AG04450 (cell line): ENCODE measurements at regions not wholly inside any gene's neighbourhood (a gene's known extent, or its start where the extent isn't known, plus 50 kb on each side); places are given as distances from the start of the nearest gene placed in this dataset.

Source experiments
- CTCF ChIA-PET: fragments of 300-600, 350-600 bp; formaldehyde crosslinking; extraction: SDS; loops from one replicate; lab custom pipeline; 2022; ENCODE audit warnings: antibody characterized with exemption, inconsistent platforms; lab: Charles Lee
- POLR2A ChIA-PET: fragments of 350-600 bp; formaldehyde crosslinking; extraction: SDS; loops from one replicate; lab custom pipeline; 2021; ENCODE audit warnings: antibody characterized with exemption, inconsistent platforms; lab: Yijun Ruan, JAX
- DNase-seq: peaks from one replicate; pipeline ENCODE4 v3.0.0-alpha.2; 2011; ENCODE audit warnings: low read depth, low spot score
- H3K27ac ChIP-seq: one replicate; pipeline ENCODE4 v1.5.1; 2012; ENCODE audit warnings: low read depth, low read length, control low read depth
- H3K27me3 ChIP-seq: one replicate; pipeline ENCODE4 v1.6.0; 2012; ENCODE audit warnings: low read length; ENCODE audit not compliant: control insufficient read depth, insufficient read depth
- H3K4me3 ChIP-seq: 2 replicates; pipeline ENCODE4 v1.5.1; 2011; ENCODE audit warnings: mild to moderate bottlenecking, low read depth, low read length, control low read depth
- H3K9me3 ChIP-seq: 2 replicates; pipeline ENCODE4 v1.5.1; 2012; ENCODE audit warnings: low read length; ENCODE audit not compliant: control insufficient read depth, insufficient read depth
- CTCF ChIP-seq: IDR thresholded peaks from 2 replicates; pipeline ENCODE4 v1.5.1; 2011; ENCODE audit warnings: low read depth, low read length, control low read depth, inconsistent platforms

DNA sequence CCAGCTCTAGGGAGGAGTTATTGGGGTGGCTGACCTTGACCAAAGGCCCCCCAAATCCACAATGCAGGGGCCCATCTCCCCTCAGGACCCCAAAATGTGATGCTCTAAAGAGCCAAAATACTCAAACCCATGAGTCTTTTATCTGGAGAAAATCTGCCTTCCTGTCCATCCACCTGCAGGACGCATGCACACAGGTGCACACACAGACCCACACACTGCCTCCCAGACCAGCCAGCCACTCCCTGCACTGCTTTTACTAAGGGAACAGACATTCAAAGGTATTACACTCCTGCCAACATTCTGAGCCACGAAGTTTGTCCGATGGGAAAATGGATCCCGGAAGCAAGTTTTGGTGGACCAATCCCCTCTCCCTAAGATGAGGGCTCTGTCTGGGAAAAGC, 76.1 kb upstream of the CDH5 start:
- no peaks in the 10 kb centered on the region for H3K9me3 ChIP-seq
- peaks cover 30% of the 10 kb centered on the region for H3K27me3 ChIP-seq
- CTCF ChIA-PET = no interaction called here
- DNase-seq = no peak
- TF ChIP-seq CTCF = no peak
- no peak overlapping the region for H3K27ac ChIP-seq
- no peak overlapping the region for H3K4me3 ChIP-seq
- POLR2A ChIA-PET = no interaction called here

DNA sequence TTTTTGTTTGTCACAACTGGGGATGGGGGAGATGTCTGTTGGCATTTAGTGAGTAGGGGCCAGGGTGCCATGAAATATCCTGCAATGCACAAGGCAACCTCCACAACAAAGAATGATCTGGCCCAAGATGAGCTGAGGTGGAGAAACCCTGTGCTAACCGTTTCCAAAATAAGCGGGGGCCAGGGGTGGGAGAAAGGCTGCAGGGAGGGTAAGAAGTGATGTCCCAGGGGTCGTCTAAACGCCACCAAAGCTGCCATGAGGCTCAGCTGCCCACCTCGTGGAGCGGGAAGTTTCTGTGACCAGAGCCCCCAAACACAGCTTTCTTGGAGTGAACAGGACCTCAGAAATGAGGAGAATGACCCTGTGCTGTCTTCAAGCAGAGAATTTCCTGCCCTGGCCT, 76.5 kb upstream of the CDH5 start:
- Histone ChIP-seq H3K27ac (no peak overlapping the region), H3K27me3 (peaks cover 30% of the 10 kb centered on the region), H3K4me3 (no peak overlapping the region), H3K9me3 (no peaks in the 10 kb centered on the region)
- ChIA-PET POLR2A (no interaction called here), CTCF (interaction anchor here (0.6 kb wide), 1 partner anchor 30 kb away, joined by 4 read pairs; no protein-coding TSS in a partner anchor)
- TF ChIP-seq CTCF = no peak
- no peak for DNase-seq

DNA sequence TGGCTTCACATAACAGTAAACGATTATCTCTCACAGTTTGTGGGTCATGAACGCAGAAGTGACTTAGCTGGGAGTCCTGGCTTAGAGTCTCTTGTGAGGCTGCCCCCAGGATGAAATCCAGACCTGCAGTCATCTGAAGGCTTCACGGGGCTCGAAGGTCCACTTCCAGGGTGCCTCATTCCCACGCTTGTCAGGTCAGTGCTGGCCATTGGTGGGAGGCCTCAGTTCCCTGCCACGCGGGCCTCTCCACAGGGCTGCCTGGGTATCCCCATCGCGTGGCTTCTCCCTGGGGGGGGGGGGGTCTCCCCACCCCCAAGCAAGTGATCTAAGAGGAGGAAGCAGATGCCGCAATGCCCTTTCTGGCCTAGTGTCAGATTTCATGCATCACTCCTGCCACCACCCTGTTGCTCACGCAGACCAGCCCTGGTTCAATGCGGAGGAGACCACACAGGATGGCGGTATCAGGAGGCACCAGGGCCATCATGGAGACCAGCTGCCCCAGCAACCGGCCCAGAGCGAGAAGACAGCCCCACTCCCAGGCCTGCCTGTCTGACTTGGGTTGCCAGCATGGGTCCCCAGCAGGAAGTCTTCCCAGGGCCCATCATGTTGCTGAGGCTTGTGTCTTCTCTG, 77.3 kb upstream of the CDH5 start:
- POLR2A ChIA-PET = no interaction called here
- CTCF ChIA-PET = interaction anchor here (1.0 kb wide), 1 partner anchor 13 kb away, joined by 3 read pairs; no protein-coding TSS in a partner anchor
- DNase-seq = no peak
- no peak for TF ChIP-seq CTCF
- Histone ChIP-seq H3K27ac (no peak overlapping the region), H3K27me3 (peaks cover 27% of the 10 kb centered on the region), H3K9me3 (no peaks in the 10 kb centered on the region; the same call in 1 of the 2 replicates), H3K4me3 (no peak overlapping the region)

DNA sequence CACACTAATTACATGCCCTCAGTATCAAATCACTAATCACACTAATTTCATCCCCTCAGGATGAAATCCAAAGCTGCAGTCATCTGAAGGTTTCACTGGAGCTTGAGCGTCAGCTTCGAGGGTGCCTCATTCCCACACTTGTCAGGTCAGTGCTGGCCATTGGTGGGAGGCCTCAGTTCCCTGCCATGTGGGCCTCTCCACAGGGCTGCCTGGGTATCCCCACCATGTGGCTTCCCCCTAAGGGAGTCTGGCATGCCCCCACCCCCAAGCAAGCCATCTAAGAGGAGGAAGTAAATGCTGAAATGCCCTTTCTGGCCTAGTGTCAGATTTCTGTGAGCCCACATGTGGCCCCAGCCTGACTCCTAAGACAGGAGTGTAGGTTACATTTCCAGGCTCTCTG, 78.6 kb upstream of the CDH5 start:
- H3K9me3 ChIP-seq = no peaks in the 10 kb centered on the region; the same call in 1 of the 2 replicates
- CTCF ChIA-PET = no interaction called here
- POLR2A ChIA-PET = no interaction called here
- no peak overlapping the region for H3K27ac ChIP-seq
- no peak for TF ChIP-seq CTCF
- H3K4me3 ChIP-seq = no peak overlapping the region
- H3K27me3 ChIP-seq = peaks cover 21% of the 10 kb centered on the region
- no peak for DNase-seq

- POLR2A ChIA-PET = no interaction called here
- H3K27ac ChIP-seq = no peak overlapping the region
- no peak overlapping the region for H3K4me3 ChIP-seq
- no peak for TF ChIP-seq CTCF
- CTCF ChIA-PET = no interaction called here
- H3K9me3 ChIP-seq = no peaks in the 10 kb centered on the region; the same call in 1 of the 2 replicates
- H3K27me3 ChIP-seq = peaks cover 21% of the 10 kb centered on the region
- DNase-seq = no peak
Measured at GRCh38 chr16:66287416-66287815, 79.1 kb upstream of the CDH5 start.
